ENCODE measurements at regions not wholly inside any gene's neighbourhood (a gene's known extent, or its start where the extent isn't known, plus 50 kb on each side); places are given as distances from the start of the nearest gene placed in this dataset.

- TF ChIP-seq CTCF (IDR thresholded peaks at IDR 0.05): no peak
- no peak for TF ChIP-seq POLR2A (IDR thresholded peaks at IDR 0.05)
- no peak for TF ChIP-seq EP300 (IDR thresholded peaks at IDR 0.05)
Measured at GRCh38 chr2:219985017-219985416, 357.6 kb downstream of the SLC4A3 start.
